AG04449 (cell line): ENCODE measurements at regions not wholly inside any gene's neighbourhood (a gene's known extent, or its start where the extent isn't known, plus 50 kb on each side); places are given as distances from the start of the nearest gene placed in this dataset.
"Not testable (repeated sequence)": the region's sequence is repeated elsewhere in the genome, so short reads cannot be mapped to it uniquely, and the experiment has no call there.

Experiments used
- CTCF ChIA-PET: fragments of 350-600 bp; formaldehyde crosslinking; extraction: SDS; loops from one replicate; lab custom pipeline; 2021; ENCODE audit warnings: antibody characterized with exemption; lab: Yijun Ruan, JAX
- POLR2A ChIA-PET: fragments of 400-600, 350-600 bp; formaldehyde crosslinking; extraction: SDS; loops from one replicate; lab custom pipeline; 2020; ENCODE audit warnings: antibody characterized with exemption, inconsistent platforms; lab: Yijun Ruan, JAX
- DNase-seq: peaks from one replicate; pipeline ENCODE4 v3.0.0-alpha.2; 2010; ENCODE audit warnings: low read depth, low spot score
- H3K4me3 ChIP-seq: 2 replicates; pipeline ENCODE4 v1.5.1; 2011; ENCODE audit warnings: low read depth, mild to moderate bottlenecking, control low read depth, low read length
- CTCF ChIP-seq: IDR thresholded peaks from one replicate; pipeline ENCODE4 v1.5.1; 2011; ENCODE audit warnings: mild to moderate bottlenecking, moderate library complexity, low read length, control low read depth, inconsistent platforms; ENCODE audit not compliant: insufficient read depth; ENCODE audit errors: missing control alignments

GRCh38 chr13:90461398-90461797 is 886.1 kb upstream of the MIR17HG start:
- DNase-seq = no peak
- TF ChIP-seq CTCF = no peak
- H3K4me3 ChIP-seq = no peak overlapping the region
- ChIA-PET CTCF (no interaction called here), POLR2A (no interaction called here)

GRCh38 chr13:90477216-90477615 is 870.3 kb upstream of the MIR17HG start:
- no peak for DNase-seq
- no peak overlapping the region for H3K4me3 ChIP-seq
- ChIA-PET CTCF (no interaction called here), POLR2A (no interaction called here)
- TF ChIP-seq CTCF = no peak

GRCh38 chr13:90483906-90484305 is 863.6 kb upstream of the MIR17HG start:
- no peak for TF ChIP-seq CTCF
- no peak for DNase-seq
- no peak overlapping the region for H3K4me3 ChIP-seq
- CTCF ChIA-PET = no interaction called here
- POLR2A ChIA-PET = no interaction called here

- ChIA-PET POLR2A (no interaction called here), CTCF (no interaction called here)
- peak; percentile 5 for DNase-seq
- no peak overlapping the region for H3K4me3 ChIP-seq
- no peak for TF ChIP-seq CTCF
Observed at GRCh38 chr13:90485436-90485835, 862.1 kb upstream of the MIR17HG start.

- no peak for DNase-seq
- H3K4me3 ChIP-seq = no peak overlapping the region
- TF ChIP-seq CTCF = no peak
- CTCF ChIA-PET = no interaction called here
- POLR2A ChIA-PET = no interaction called here
Observed at GRCh38 chr13:90492872-90493271, 854.6 kb upstream of the MIR17HG start.

- H3K4me3 ChIP-seq = no peak overlapping the region
- ChIA-PET POLR2A (no interaction called here), CTCF (no interaction called here)
- no peak for DNase-seq
- TF ChIP-seq CTCF = no peak
Observed at GRCh38 chr13:90493667-90494066, 853.8 kb upstream of the MIR17HG start.

- H3K4me3 ChIP-seq, DNase-seq, POLR2A ChIA-PET, CTCF ChIA-PET: not testable (repeated sequence)
Observed at GRCh38 chr13:90494849-90495248, 852.6 kb upstream of the MIR17HG start.
